SH-SY5Y (cell line): ENCODE measurements at regions not wholly inside any gene's neighbourhood (a gene's known extent, or its start where the extent isn't known, plus 50 kb on each side); places are given as distances from the start of the nearest gene placed in this dataset.

Source experiments
- GATA2 ChIP-seq: IDR thresholded peaks from 2 replicates; pipeline ENCODE4 v1.6.1; 2011; ENCODE audit warnings: mild to moderate bottlenecking, low read depth, low read length
- GATA3 ChIP-seq: IDR thresholded peaks from 2 replicates; pipeline ENCODE4 v1.6.1; 2011; ENCODE audit warnings: low read depth, mild to moderate bottlenecking, low read length, moderate library complexity

DNA sequence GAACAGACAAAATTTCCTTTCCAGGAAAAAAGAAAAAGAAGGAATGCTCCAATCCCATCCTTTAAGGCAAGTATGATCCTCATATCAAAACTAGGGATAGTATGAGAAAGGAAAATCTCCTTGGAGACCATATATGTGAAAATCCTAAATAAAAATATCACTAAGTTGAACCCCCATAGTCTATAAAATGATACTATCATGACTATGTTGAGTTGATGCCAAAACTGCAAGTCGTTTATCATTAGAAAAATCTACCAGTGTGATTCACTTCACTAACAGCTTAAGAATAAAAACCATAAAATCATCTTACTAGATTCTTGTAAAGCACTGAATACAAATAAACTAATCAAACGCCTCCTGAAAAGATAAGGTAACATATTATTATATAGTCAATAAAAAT, 76.6 kb upstream of the STXBP5 start:
- TF ChIP-seq GATA3 (no peak), GATA2 (no peak)
